Inflammatory macrophage (primary cell): ENCODE measurements at regions not wholly inside any gene's neighbourhood (a gene's known extent, or its start where the extent isn't known, plus 50 kb on each side); places are given as distances from the start of the nearest gene placed in this dataset.

Source experiments
- DNase-seq, 2 donors: peaks; one replicate each; pipeline ENCODE4 v3.0.0-alpha.2; 2020 to 2022

DNA sequence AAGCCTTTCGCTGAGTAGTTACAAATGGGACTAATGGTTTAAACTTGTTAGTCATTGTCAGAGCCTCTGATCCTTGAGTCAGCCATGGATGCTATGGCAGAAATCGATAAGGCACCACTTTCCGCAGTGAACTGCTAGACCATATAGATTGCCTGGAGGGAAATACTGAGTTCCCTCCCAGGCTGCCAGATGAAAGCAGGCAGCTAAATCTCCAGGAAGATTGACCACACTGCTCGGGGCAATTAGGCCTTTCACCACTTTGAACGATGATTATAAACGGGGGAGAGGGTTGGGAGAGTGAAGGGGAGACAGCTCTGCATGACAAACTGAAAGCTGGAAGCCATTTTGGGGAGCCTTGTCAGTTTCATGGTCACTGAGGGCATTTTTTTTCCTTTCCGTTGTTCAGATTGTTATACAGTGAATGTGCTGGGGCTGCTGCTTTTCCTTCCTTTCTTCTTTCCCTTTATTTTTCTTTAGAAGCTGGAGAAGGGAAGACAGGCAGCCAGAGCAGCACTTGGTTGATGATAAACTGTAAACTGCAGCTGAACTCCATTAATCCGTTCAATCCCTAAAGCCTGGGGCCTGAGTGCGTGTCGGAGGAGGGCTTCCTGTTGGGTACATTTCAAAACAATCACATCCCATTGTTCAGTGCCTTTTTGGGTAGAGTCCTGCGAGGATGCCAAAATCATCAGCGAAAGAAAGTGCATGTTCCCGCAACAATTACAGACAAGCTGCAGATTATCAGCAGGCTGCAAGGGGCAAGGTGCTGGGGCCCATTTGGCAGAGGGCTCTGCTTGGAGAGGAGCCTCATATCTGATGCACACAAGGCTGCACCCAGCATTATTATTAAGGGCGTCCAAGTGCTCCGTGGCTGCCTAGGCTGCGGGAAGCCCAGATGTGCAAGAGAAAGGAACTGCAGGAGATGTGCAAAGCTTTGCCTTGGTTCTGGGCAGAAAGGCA lies 308.4 kb downstream of the PSAT1 start:
- DNase-seq: no peak

DNA sequence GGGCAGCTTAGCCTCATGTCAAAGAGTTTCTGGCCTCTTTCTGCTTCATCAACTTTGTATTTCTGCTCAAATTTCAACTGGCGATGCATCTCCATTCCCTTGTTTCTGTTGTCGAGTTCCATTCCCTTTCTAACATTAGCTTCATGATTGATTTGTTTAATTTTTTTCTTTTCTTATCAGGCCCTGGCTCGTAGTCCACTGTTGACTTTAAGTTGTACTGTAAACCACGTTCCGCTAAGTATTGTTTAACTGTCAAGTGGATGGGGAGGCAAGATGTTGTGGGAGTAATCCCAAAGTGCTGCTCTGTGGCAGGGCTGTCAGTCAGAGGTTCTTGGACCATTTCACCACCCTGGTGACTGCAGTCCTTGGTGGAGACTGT lies 309.1 kb downstream of the PSAT1 start:
- no peak for DNase-seq

DNA sequence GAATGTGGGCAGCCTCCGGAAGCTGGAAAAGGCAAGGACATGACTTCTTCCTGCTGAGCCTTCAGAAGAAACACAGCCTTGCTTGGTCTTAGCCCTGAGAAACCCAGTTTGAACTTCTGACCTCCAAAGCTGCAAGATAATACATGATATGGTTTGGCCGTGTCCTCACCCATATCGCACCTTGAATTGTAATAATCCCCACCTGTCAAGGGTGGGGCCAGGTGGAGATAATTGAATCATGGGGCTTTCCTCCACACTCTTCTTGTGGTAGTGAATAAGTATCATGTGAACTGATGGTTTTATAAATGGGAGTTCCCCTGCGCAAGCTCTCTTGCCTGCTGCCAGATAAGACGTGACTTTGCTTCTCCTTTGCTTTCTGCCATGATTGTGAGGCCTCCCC lies 310.9 kb downstream of the PSAT1 start:
- DNase-seq: no peak

DNA sequence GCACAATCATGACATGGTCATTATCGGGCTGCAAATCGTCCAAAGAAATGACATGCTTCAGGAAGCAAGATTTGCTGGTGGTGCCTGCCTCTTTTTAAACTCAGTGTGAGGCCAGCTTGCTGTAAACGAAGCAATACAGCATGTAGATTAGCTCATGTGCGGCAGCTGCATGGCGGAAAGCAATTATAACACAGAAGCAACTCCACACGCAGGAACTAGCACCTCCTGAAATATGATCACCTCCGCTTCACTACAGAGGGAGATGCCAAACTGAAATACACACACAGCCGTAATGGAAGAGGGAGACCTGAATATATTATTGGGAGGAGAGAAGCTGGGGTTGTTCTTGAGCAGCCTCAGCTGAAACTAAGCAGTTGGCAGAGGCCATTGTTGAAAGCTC lies 312.5 kb downstream of the PSAT1 start:
- DNase-seq: no peak

DNA sequence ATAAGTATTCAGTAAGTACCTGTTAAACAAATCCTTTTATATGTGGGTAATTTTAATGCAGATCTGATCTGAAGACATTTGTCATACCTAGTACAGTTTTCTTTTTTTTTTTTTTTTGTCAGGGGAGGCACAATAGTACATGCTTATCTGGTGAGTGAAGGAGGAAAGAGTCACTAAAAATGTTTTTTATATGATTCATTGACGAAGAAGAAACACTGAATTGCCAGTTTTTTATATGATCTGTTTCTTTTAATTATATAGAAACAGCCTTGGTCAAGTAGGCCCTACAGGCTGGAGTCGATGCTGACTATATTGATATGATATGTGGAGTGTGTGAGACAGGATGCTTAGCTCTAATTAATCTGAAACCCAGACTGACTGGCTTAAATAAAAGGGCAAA lies 315.2 kb downstream of the PSAT1 start:
- no peak for DNase-seq

DNA sequence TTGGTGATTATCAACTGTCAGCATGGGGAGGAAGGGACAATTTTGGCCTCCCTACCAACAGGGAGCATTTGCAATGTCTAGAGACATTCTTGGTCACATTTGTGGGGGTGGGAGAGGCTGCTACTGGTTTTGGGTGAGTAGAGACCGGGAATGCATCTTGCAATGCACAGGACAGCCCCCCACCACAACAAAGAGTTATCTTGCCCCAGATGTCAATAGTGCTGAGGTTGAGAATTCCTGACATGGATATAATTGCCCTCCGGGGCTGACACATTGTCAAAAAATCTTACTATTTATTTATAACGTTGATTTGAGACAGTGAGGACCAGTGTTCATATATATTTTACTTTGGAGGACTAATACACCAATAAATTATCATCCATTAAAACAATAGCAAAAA lies 316.1 kb downstream of the PSAT1 start:
- no peak for DNase-seq

DNA sequence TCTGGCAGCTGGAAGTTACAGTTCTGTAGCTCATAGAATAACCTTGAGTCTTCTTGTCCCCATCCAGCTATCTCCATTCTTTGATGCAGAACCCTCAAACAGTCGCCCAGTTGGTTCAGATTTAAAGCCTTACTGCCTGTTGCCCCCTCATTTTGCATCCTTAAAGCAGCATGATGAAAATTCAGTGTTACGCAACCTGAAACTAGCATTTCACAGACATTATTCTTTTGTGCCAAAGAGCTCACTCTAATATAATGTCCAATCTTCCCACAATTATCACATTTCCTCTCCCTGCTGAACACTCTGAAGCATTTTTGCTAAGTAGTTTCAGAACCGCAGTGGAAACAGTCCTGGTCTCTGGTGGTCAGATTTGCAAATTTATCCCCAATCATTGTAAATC lies 318.0 kb downstream of the PSAT1 start:
- DNase-seq: no peak

DNA sequence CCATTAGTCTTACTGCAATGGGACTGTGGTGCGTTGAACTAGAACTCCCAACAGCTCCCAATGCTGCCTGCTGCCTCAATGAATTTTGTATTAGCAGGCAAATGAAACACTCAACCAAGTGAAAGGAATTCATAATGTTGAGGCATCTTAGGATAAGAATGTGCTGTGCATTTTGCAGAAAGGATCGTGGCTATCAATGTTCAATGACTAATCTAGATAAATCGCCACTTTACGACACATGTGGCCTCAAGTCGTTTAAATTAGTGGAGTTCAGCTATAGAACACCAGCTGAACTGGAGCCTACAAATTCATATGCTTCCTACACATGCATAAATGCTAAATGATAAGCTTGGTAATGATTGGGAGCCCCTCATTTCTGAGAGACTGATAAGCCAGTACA lies 318.4 kb downstream of the PSAT1 start:
- DNase-seq: no peak

DNA sequence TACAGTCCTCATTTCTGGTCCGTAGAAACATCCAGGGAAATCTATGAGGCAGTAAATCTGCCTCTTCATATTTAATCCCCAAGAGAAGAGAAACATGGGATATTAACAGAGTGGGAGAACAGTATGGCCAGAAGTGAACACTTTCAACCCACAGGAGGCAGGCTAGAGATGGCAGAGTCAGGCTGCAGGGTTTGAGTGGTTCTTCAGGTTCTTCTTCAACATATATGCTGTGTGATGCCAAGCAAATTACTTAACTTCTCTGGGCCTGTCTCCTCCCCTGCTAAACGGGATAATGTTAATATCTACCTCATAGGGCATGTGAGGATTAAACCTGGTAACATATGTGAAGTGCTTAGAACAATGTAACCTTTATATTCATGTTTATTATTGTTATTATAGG lies 321.8 kb downstream of the PSAT1 start:
- DNase-seq: no peak

DNA sequence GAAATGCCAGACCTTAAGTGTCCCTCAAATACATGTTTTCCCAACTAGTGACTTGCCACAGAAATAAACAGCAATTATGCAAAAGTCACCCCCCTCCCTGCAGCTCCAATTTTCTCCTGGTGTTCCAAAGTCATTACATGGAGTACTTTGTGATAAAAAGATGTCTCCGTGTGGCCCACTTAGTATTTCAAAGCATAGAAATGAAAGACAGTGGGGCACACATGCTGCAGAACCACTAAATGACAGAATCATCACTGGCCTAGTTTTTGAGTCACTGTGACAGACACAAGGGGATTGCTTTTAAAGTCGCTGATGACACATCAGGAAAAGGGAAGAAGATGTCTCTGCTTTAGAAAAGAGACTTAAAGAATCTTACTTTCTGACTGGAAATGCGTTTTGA lies 323.4 kb downstream of the PSAT1 start:
- peak; percentile 29 to 30 for DNase-seq

DNA sequence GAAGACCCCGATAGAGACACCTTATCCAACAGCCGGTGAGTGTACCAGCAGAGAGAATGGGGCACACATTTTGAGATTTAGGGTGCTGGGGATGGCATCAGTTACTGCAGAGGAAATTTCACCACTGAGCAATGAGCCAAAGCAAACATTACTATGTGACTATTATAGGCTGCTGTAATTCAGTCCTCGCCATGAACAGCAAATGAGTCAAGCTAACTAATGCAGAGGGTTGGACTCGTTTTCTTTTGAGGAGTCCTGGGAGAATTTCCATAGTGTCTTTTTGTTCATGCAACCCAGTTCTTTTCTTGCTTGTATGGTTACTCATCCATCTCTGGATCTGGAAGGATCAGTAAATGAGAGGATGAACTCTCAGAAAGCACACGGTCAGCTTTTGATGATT lies 323.8 kb downstream of the PSAT1 start:
- DNase-seq: peak; percentile 8 to 12

DNA sequence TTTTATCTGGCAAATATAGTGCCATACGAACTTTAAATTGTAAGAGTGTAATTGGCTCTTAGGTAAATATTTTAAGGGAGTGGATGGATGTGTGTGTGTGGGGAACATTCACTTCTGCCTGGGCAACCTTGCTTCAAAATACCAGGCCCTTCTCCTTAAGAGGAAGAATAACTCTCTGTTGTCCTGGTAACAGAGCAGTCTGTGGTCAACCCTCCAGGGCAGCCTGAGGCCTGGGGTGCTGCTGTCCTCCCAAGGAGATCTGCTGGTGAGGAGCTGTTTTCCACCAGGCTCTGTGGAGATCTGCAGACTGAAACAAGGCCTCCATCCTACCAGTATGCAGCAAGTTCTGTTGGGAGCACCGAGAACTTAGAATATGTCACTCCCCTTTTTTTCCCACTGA lies 325.2 kb downstream of the PSAT1 start:
- peak; percentile 45 to 57 for DNase-seq

DNA sequence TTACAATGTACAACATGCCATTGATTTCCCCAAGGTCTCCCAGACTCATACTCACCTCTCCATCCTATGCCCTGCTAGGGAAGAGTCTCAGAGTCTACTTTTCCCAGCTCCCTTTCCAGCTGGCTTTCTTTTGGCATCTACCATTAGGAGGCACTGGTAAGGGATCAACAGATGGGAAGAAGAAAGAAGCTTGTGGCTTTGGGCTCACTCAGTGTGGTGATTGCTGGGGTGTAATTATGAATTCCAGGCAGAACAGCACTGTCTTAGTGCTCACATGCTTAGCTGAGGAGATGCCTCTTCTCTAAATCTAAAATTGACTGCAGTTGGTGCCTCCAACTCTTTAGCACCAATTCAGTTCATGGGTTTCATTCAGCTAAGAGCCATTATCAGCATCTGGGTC lies 330.0 kb downstream of the PSAT1 start:
- no peak for DNase-seq

DNA sequence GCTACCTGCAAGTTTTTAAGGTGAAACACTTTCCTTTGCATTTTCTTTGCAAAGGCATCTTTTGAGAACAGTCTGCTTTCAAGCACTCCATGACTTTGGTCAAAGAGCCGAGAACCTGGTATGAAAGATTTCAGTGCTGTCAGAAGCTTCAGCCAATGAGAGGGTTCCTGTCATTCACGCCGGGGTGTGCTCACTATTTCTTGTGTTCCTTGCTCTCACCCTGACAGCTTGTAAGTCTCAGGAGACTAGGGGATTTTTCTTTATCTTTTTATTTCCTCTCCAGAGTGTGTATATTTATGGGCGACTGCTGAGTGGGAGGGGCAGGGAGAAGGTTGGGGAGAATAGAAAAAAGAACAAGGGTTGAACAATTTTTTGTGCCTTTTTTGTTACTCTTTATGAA lies 334.0 kb downstream of the PSAT1 start:
- DNase-seq: no peak

DNA sequence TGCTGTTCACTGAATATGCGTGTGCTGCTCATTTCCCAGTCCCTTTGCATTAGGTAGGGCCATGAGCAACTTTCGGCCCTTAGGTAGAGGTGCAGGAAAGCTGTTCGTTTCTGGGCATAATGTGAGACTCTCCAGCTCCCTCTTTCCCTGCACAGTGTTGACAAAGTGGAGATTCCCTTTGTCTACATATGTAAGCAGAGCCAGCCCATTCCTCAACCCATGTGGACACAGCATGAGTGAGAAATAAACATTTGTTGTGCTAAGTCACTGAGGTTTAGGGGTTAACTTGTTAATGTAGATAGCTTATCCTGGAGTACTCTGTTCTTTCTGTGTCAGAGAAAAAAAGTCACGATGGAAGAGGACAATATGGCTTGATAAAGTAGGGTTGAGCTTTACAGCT lies 343.8 kb downstream of the PSAT1 start:
- DNase-seq: no peak

DNA sequence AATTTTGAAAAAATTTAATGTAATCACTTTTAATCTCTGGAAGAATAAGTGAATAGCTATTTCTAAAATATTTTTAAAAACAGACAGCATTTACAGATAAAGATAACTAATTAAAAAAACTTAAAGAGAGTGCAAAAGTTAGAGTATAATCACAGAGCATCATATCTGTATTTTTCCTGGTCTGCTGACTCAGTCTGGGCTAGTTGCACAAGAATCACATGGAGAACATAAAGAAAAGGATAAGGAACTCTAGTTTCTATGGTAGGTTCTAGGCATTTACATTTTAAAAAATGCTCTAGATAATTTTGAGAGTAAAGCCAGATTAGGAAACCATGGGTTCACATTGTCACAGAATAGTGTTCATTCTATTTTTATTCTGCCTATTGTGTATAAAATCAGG lies 347.4 kb downstream of the PSAT1 start:
- DNase-seq: peak; percentile 23 to 27

DNA sequence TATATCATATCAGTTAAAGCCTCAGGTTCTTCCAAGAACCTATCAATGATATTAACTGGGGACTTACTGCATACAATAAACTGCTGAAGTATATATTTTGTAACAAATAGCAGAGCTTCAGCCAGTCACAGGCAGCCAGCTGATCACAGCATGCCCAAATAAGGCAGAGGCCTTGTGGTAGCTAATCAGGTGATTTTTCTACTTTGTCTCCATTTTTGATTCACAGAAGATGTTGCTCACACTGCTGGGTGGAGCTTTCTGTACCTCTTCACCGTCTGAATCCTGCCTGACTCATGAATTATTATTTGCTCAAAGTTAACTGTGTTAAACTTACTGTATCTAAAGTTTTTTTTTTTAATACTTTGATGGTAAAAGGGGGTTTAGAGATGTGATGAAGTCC lies 357.4 kb downstream of the PSAT1 start:
- no peak for DNase-seq

DNA sequence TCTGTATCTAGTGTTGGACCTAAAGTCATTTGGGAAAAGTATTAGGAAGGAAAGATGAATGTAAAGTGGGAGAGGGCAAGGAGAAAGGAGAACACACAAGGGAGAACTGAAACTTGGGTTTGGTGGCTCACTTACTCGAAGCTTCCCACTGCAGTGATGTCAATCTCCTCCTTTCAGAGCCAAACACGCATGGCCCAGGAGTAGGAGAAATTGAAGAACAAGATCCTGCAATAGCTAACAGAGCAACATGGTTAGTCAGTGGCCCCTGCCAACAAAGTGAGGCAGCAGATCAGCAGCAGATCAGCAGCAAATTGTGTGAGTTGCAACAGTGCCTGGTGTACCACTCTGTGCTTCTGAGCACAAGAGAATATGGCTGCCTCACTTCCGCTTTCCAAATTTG lies 366.4 kb downstream of the PSAT1 start:
- peak; percentile 77 to 82 for DNase-seq

DNA sequence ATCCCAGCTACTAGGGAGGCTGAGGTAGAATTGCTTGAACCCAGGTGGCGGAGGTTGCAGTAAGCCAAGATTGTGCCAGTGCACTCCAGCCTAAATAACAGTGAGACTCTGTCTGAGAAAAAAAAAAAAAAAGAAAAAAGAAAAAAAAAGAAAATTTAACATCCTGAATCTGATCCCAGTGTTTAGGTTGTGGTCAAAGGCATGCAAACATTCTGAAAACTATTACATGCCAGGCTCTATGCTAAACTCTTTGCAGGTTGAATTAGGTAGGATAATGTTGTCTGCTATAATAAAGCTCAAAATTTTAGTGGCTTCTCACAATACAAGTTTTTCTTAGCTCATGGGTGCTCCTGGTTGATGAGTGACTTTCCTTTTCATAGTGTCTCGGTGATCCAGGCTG lies 367.4 kb downstream of the PSAT1 start:
- no peak for DNase-seq

DNA sequence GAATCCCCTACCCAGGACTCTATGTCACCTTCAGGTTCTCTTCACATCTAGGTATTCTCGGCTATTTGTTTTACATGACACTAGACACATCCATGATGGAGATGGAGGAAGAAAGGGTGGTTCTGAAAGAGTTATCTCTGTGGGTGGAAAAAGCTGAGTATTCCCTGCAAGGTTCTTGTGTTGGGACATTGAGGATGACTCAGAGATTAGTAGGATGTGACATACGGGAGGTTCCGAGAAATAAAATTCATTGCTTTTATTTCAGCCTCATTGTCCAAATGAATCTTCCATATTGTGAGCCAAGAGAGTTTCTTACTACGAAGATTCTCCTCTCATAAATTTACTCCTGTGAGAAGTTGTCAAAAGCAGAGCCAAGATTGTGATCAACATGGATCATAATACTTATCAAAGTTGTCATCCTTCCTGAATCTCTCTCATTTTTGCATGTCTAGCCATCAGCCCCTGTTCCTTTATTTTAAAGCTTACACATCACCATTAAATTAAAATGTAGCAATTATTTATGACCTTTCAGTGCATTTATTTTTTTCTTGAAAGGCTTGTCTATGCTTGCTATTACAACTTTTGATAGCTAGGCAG lies 370.0 kb downstream of the PSAT1 start:
- peak in 1 of 2 donors; percentile 18 for DNase-seq

DNA sequence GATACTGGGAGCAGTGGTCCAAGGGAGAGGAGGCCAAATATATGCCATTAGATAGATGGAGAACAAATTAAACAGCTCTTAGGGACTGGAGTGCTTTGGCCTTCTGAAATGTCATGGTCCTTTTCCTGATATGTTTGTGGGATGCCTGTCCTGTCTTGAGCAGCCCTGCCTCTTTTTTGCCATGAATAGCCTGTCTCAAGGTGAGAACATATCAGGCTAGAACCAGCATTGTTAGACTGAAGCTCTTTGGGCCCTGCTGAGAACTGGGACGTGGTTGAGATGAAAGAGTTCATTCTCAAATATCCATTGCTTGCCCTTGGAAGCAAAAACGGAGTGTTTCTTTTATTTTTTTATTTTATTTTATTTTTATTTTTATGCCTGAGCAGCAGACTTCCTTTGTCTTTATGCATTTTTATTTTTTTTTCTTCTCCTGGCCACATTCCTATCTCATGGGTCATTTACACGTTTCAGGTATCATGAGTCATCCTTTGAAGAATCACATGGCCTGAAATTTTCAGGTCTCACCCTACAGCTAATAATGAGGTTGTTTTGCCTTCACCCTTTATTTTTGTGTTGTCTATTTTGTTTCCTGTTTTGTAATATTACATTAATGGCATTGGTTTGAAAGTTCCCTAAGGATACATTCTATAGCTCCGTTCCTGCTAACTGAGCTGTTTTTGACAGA lies 371.4 kb downstream of the PSAT1 start:
- DNase-seq: no peak

DNA sequence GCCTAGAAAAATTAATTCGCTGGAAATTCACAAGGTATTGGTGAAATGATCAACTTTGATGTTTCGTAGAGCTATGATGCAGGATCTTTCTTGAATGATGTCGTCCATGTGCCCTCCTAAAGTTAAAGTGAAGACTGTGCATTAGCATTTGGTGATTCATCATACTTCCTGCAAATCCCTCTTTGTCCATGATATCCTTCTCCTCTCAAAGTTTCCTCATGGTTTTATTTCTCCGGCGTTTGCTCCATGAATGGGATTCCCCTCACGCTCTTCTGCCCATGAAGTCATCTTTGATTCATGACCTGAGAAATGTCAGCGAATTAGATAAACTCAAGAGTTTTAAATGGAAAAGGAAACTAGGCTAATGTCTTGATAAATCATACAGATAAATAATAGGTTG lies 372.7 kb downstream of the PSAT1 start:
- no peak for DNase-seq

DNA sequence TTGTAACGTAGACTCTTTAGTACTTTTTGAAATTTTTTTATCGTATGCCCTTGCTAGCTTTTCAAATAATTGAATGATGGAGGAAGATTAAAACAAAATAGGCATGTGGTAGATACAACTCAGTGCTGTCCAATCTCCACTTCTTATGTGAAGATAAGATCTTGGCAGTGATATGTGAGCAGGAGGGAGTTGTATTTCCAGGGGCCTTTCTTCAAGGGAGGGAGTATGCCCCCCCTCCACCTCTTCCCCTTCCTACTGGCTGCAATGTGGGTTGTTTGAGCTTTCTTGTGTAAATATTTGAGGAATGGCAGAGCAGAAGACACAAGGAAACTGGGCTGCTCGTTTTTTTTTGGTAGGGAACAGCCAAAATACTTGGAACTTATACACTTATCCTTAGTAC lies 374.9 kb downstream of the PSAT1 start:
- no peak for DNase-seq

DNA sequence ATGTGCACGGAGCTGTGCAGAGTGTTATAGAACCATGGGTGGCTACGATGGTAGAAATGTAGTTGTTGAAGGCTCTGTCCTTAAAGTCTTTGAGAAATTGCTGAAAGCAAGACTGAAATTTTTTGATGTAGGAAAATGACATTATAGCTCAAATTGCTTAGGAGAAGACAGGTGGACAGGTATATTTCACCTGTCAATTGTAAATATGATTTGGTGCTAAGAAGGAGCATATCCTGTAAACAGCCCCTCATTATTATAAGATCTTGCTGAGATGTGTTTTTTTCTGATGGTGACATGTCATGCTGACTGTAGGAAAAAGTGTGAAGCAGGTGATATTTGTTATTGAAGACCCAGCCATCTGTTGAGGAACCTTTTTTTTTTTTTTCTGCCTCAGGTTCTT lies 377.9 kb downstream of the PSAT1 start:
- no peak for DNase-seq
